ENCODE measurements at regions not wholly inside any gene's neighbourhood (a gene's known extent, or its start where the extent isn't known, plus 50 kb on each side); places are given as distances from the start of the nearest gene placed in this dataset.

GRCh38 chr10:36516281-36516680 is 609.1 kb upstream of the ANKRD30A start:
- H3K4me3 ChIP-seq = no peak overlapping the region
- H3K4me1 ChIP-seq = peaks cover 0 to 12% (median 0%) of the 10 kb centered on the region in 4 donors
- no peak for DNase-seq (ENCODE audit: low spot score in 2 of 2)
- peaks cover 0 to 16% (median 0%) of the 10 kb centered on the region in 4 donors for H3K9me3 ChIP-seq
- H3K36me3 ChIP-seq = no peaks in the 10 kb centered on the region
- H3K27ac ChIP-seq = no peak overlapping the region
- TF ChIP-seq POLR2A (IDR thresholded peaks at IDR 0.05) (no peak), EP300 (IDR thresholded peaks at IDR 0.05) (no peak), CTCF (IDR thresholded peaks at IDR 0.05) (no peak)
- no peaks in the 10 kb centered on the region for H3K27me3 ChIP-seq

- no peaks in the 10 kb centered on the region for H3K36me3 ChIP-seq
- TF ChIP-seq CTCF (IDR thresholded peaks at IDR 0.05) (no peak), EP300 (IDR thresholded peaks at IDR 0.05) (no peak), POLR2A (IDR thresholded peaks at IDR 0.05) (no peak)
- H3K4me3 ChIP-seq = no peak overlapping the region
- H3K27ac ChIP-seq = no peak overlapping the region
- H3K4me1 ChIP-seq = peaks cover 0 to 12% (median 0%) of the 10 kb centered on the region in 4 donors
- peaks cover 0 to 16% (median 0%) of the 10 kb centered on the region in 4 donors for H3K9me3 ChIP-seq
- DNase-seq (ENCODE audit: low spot score in 2 of 2) = no peak
- H3K27me3 ChIP-seq = no peaks in the 10 kb centered on the region
- WGBS, 2 donors = 19 to 40% methylated on average over 2 of the region's 2 CpGs
Observed at GRCh38 chr10:36515319-36515718, 610.1 kb upstream of the ANKRD30A start.

GRCh38 chr10:36507715-36508114 is 617.7 kb upstream of the ANKRD30A start:
- no peak overlapping the region for H3K4me3 ChIP-seq
- TF ChIP-seq POLR2A (IDR thresholded peaks at IDR 0.05) (no peak), CTCF (IDR thresholded peaks at IDR 0.05) (no peak), EP300 (IDR thresholded peaks at IDR 0.05) (no peak)
- no peaks in the 10 kb centered on the region for H3K4me1 ChIP-seq
- no peaks in the 10 kb centered on the region for H3K27me3 ChIP-seq
- H3K27ac ChIP-seq = no peak overlapping the region
- no peaks in the 10 kb centered on the region for H3K36me3 ChIP-seq
- no peak for DNase-seq (ENCODE audit: low spot score in 2 of 2)
- no peaks in the 10 kb centered on the region for H3K9me3 ChIP-seq
- WGBS, 2 donors = 71% methylated on average over 3 of the region's 3 CpGs

GRCh38 chr10:36506697-36507496 is 618.5 kb upstream of the ANKRD30A start:
- Histone ChIP-seq H3K27ac (no peak overlapping the region), H3K4me1 (no peaks in the 10 kb centered on the region), H3K9me3 (no peaks in the 10 kb centered on the region), H3K4me3 (no peak overlapping the region), H3K36me3 (no peaks in the 10 kb centered on the region), H3K27me3 (no peaks in the 10 kb centered on the region)
- DNase-seq (ENCODE audit: low spot score in 2 of 2) = no peak
- WGBS, 2 donors = 66 to 67% methylated on average over 5 of the region's 5 CpGs
- TF ChIP-seq POLR2A (IDR thresholded peaks at IDR 0.05) (no peak), EP300 (IDR thresholded peaks at IDR 0.05) (no peak), CTCF (IDR thresholded peaks at IDR 0.05) (no peak)

GRCh38 chr10:36506261-36506660 is 619.1 kb upstream of the ANKRD30A start:
- TF ChIP-seq POLR2A (IDR thresholded peaks at IDR 0.05) = no peak
- no peak for TF ChIP-seq EP300 (IDR thresholded peaks at IDR 0.05)
- no peak for TF ChIP-seq CTCF (IDR thresholded peaks at IDR 0.05)
- no peak for DNase-seq (ENCODE audit: low spot score in 2 of 2)
- Histone ChIP-seq H3K27me3 (no peaks in the 10 kb centered on the region), H3K27ac (no peak overlapping the region), H3K4me3 (no peak overlapping the region), H3K36me3 (no peaks in the 10 kb centered on the region), H3K4me1 (no peaks in the 10 kb centered on the region), H3K9me3 (no peaks in the 10 kb centered on the region)
- 48 to 49% methylated on average over 4 of the region's 4 CpGs for WGBS, 2 donors
